Astrocyte (in vitro differentiated cells and primary cell): ENCODE measurements at regions not wholly inside any gene's neighbourhood (a gene's known extent, or its start where the extent isn't known, plus 50 kb on each side); places are given as distances from the start of the nearest gene placed in this dataset.

ENCODE experiments used
- DNase-seq: peaks from one replicate; pipeline ENCODE4 v3.0.0-alpha.2; 2010; ENCODE audit warnings: low read depth
- FAIRE-seq: peaks from 2 replicates; lab custom pipeline; 2011; peaks lifted over from hg19 to GRCh38; lab: Jason Lieb, UNC
- H2AFZ ChIP-seq: 2 replicates; pipeline ENCODE4 v1.6.0; 2012; ENCODE audit warnings: low read depth, low read length, inconsistent platforms
- H3K27ac ChIP-seq: 2 replicates; pipeline ENCODE4 v1.5.1; 2011; ENCODE audit warnings: low read depth, low read length, inconsistent platforms
- H3K27me3 ChIP-seq: 2 replicates; pipeline ENCODE4 v1.6.0; 2011; ENCODE audit warnings: low read length, inconsistent platforms; ENCODE audit not compliant: insufficient read depth
- H3K36me3 ChIP-seq: 2 replicates; pipeline ENCODE4 v1.5.1; 2011; ENCODE audit warnings: low read length, inconsistent platforms; ENCODE audit not compliant: insufficient read depth
- H3K4me1 ChIP-seq: 2 replicates; pipeline ENCODE4 v1.5.1; 2011; ENCODE audit warnings: low read length, inconsistent platforms; ENCODE audit not compliant: insufficient read depth
- H3K4me2 ChIP-seq: 2 replicates; pipeline ENCODE4 v1.6.0; 2012; ENCODE audit warnings: low read length, inconsistent platforms
- H3K4me3 ChIP-seq: 2 replicates; pipeline ENCODE4 v1.5.1; 2011; ENCODE audit warnings: low read depth, mild to moderate bottlenecking, low read length, inconsistent platforms; ENCODE audit not compliant: insufficient read depth
- H3K79me2 ChIP-seq: 2 replicates; pipeline ENCODE4 v1.6.0; 2012; ENCODE audit warnings: mild to moderate bottlenecking, low read length, inconsistent platforms; ENCODE audit not compliant: insufficient read depth
- H3K9ac ChIP-seq: 2 replicates; pipeline ENCODE4 v1.6.0; 2012; ENCODE audit warnings: mild to moderate bottlenecking, low read length, inconsistent platforms
- H3K9me3 ChIP-seq: 2 replicates; pipeline ENCODE4 v1.5.1; 2012; ENCODE audit warnings: low read depth, mild to moderate bottlenecking, low read length, inconsistent platforms; ENCODE audit not compliant: insufficient read depth
- H4K20me1 ChIP-seq: 2 replicates; pipeline ENCODE4 v1.6.0; 2012; ENCODE audit warnings: low read length, inconsistent platforms; ENCODE audit not compliant: insufficient read depth
- H3K27ac Mint-ChIP-seq: one replicate; pipeline ENCODE4 v1.8.0; 2021; ENCODE audit warnings: mild to moderate bottlenecking, mixed read lengths; ENCODE audit not compliant: unreplicated experiment
- H3K27me3 Mint-ChIP-seq: one replicate; pipeline ENCODE4 v1.8.0; 2021; ENCODE audit warnings: low read depth, mixed read lengths; ENCODE audit not compliant: unreplicated experiment
- H3K36me3 Mint-ChIP-seq: one replicate; pipeline ENCODE4 v1.8.0; 2021; ENCODE audit warnings: low read depth, mixed read lengths; ENCODE audit not compliant: unreplicated experiment
- H3K4me1 Mint-ChIP-seq: one replicate; pipeline ENCODE4 v1.8.0; 2021; ENCODE audit warnings: low read depth, mixed read lengths; ENCODE audit not compliant: unreplicated experiment
- H3K4me3 Mint-ChIP-seq: one replicate; pipeline ENCODE4 v1.8.0; 2021; ENCODE audit warnings: mild to moderate bottlenecking, moderate library complexity, mixed read lengths; ENCODE audit not compliant: unreplicated experiment
- H3K9me3 Mint-ChIP-seq: one replicate; pipeline ENCODE4 v1.8.0; 2021; ENCODE audit warnings: mild to moderate bottlenecking, mixed read lengths; ENCODE audit not compliant: unreplicated experiment
- CTCF ChIP-seq: IDR thresholded peaks from 2 replicates; pipeline ENCODE4 v1.5.1; 2011; ENCODE audit warnings: low read depth, mild to moderate bottlenecking, inconsistent platforms, low read length, moderate library complexity; ENCODE audit not compliant: insufficient read depth
- EZH2 ChIP-seq: IDR thresholded peaks from 2 replicates; pipeline ENCODE4 v1.6.1; 2012; ENCODE audit warnings: mild to moderate bottlenecking, low read length, inconsistent platforms; ENCODE audit not compliant: insufficient read depth

GRCh38 chr3:67986706-67987105 is 332.3 kb upstream of the SUCLG2 start:
- H3K36me3 Mint-ChIP-seq, result no peaks in the 10 kb centered on the region
- no peak for DNase-seq
- TF ChIP-seq EZH2 (no peak), CTCF (no peak)

GRCh38 chr3:67983166-67983565 is 328.8 kb upstream of the SUCLG2 start:
- no peak for TF ChIP-seq CTCF
- Histone ChIP-seq H4K20me1 (no peaks in the 10 kb centered on the region), H3K9ac (no peak overlapping the region), H3K9me3 (no peaks in the 10 kb centered on the region), H3K4me1 (no peaks in the 10 kb centered on the region), H3K36me3 (no peaks in the 10 kb centered on the region), H3K27me3 (no peaks in the 10 kb centered on the region), H3K4me3 (no peak overlapping the region), H3K79me2 (no peaks in the 10 kb centered on the region), H3K27ac (no peak overlapping the region), H2AFZ (no peak overlapping the region), H3K4me2 (no peak overlapping the region)
- no peaks in the 10 kb centered on the region for H3K9me3 Mint-ChIP-seq
- H3K27ac Mint-ChIP-seq, result no peak overlapping the region
- H3K36me3 Mint-ChIP-seq, result no peaks in the 10 kb centered on the region
- H3K4me1 Mint-ChIP-seq, result no peaks in the 10 kb centered on the region
- peaks cover 1% of the 10 kb centered on the region for H3K27me3 Mint-ChIP-seq
- no peak for DNase-seq
- no peak for FAIRE-seq
- H3K4me3 Mint-ChIP-seq, result no peak overlapping the region

More at GRCh38 chr3:67986706-67987105, 332.3 kb upstream of the SUCLG2 start:
- H3K27me3 ChIP-seq, result no peaks in the 10 kb centered on the region
- no peaks in the 10 kb centered on the region for H3K4me1 ChIP-seq
- Mint-ChIP-seq H3K27me3 (peaks cover 1% of the 10 kb centered on the region), H3K27ac (no peak overlapping the region), H3K9me3 (no peaks in the 10 kb centered on the region), H3K4me3 (no peak overlapping the region), H3K4me1 (no peaks in the 10 kb centered on the region)
- no peaks in the 10 kb centered on the region for H3K36me3 ChIP-seq
- H2AFZ ChIP-seq, result no peak overlapping the region
- no peaks in the 10 kb centered on the region for H4K20me1 ChIP-seq
- H3K9ac ChIP-seq, result no peak overlapping the region
- no peak for FAIRE-seq
- H3K4me2 ChIP-seq, result no peak overlapping the region
- H3K4me3 ChIP-seq, result no peak overlapping the region
- no peak overlapping the region for H3K27ac ChIP-seq
- H3K79me2 ChIP-seq, result no peaks in the 10 kb centered on the region
- H3K9me3 ChIP-seq, result no peaks in the 10 kb centered on the region

- Histone ChIP-seq H3K79me2 (no peaks in the 10 kb centered on the region), H4K20me1 (no peaks in the 10 kb centered on the region), H3K27ac (no peak overlapping the region), H3K36me3 (no peaks in the 10 kb centered on the region), H2AFZ (no peak overlapping the region), H3K9me3 (no peaks in the 10 kb centered on the region), H3K9ac (no peak overlapping the region), H3K4me1 (no peaks in the 10 kb centered on the region), H3K4me2 (no peak overlapping the region), H3K4me3 (no peak overlapping the region), H3K27me3 (no peaks in the 10 kb centered on the region)
- H3K4me1 Mint-ChIP-seq, result no peaks in the 10 kb centered on the region
- DNase-seq (no peak), FAIRE-seq (no peak)
- H3K9me3 Mint-ChIP-seq, result no peaks in the 10 kb centered on the region
- no peaks in the 10 kb centered on the region for H3K27me3 Mint-ChIP-seq
- TF ChIP-seq CTCF, result no peak
- no peaks in the 10 kb centered on the region for H3K36me3 Mint-ChIP-seq
- no peak overlapping the region for H3K4me3 Mint-ChIP-seq
- H3K27ac Mint-ChIP-seq, result no peak overlapping the region
Measured at GRCh38 chr3:67981077-67981476, 326.7 kb upstream of the SUCLG2 start.
